Stimulated activated CD4-positive, alpha-beta T cell treated with anti-CD3 and anti-CD28 coated beads, Interleukin-1b, Interleukin-23, amount 100 ng/mL, for 24 hours (primary cell): ENCODE measurements at regions not wholly inside any gene's neighbourhood (a gene's known extent, or its start where the extent isn't known, plus 50 kb on each side); places are given as distances from the start of the nearest gene placed in this dataset.
"Not testable (repeated sequence)": the region's sequence is repeated elsewhere in the genome, so short reads cannot be mapped to it uniquely, and the experiment has no call there.

ENCODE experiments used
- DNase-seq, 4 experiments: peaks; one replicate each; pipeline ENCODE4 v3.0.0-alpha.2; 2020; ENCODE audit warnings: low read depth in 4 of 4, low spot score in 1 of 4

DNA sequence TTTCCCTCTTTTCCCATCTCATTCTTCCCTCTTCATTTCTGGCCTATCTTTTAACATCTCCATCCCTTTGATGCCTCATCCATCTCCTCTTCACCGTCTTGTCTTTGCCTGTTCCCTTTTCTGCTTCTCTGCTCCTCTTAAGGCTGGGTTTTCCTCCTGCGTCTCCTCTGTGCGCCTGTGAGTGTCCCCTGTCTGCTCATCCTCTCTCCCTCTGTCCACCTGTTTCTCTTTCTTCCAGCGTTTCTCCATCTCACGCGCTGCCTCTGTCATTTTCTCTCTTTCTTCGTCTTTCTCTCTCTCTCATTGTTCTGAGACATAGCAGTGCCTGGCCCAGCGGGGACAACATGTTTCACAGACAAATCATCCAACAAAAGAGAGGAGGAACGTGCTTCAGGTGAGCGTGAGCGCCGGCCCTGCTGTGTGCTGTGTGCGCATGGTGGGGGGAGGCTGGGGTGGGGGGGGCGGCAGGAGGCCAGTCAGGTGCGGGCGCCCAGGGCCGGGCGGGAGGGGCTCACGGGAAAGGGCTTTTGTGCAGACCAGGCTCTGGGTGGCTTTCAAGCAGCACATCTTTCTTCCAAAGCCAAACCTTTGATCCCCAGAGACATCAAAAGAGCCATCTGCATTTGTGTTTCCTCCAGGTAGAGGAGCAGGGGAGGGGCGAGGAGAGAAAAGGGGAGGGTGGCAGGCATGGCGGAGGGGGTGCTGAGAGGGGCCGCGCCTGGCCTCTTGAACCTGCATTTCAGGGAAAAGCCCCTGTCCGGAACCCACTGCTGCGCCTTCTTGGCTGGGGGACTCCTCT lies 121.3 kb downstream of the VEGFA start:
- no peak for DNase-seq

DNA sequence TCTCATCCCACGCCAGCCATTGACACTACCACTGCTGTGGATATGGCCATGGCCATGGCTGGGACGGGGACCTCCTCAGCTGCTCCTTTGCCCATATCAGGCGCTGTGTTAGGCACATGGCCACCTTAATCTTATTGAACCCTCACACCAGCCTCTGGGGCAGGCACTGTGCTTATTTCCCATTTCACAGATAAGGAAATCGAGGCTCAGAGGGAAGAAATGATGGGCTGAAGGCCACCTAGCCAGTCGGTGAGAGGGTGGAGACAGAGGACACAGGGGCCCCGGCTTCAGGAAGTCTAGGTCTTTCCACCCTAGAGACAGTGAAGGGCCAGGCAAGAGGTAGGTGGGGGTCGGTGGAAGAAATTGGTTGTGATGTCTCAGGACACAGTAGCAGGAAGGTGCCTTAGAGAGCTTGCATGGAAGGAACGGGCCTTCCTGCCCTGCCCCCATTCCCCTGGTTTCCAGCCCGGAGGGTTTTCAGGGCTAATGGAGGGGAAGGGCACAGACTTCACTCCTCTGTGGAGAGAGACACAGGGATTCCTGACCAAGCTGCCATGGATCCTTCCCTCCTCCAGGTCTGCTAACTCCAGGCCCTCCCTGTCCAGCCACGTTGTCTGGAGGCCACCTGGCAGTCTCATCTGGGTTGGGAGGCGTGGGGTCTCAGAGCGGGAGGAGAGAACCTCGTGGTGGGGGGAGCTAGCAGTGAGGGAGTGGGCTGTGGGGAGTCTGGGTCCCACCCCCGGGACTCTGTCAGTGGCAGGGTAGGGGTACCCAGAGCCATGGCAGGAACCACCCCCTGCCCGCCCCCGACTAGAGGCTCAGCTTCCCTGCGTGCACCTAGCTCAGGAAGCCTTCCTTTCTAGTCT lies 120.4 kb downstream of the VEGFA start:
- DNase-seq = no peak

DNA sequence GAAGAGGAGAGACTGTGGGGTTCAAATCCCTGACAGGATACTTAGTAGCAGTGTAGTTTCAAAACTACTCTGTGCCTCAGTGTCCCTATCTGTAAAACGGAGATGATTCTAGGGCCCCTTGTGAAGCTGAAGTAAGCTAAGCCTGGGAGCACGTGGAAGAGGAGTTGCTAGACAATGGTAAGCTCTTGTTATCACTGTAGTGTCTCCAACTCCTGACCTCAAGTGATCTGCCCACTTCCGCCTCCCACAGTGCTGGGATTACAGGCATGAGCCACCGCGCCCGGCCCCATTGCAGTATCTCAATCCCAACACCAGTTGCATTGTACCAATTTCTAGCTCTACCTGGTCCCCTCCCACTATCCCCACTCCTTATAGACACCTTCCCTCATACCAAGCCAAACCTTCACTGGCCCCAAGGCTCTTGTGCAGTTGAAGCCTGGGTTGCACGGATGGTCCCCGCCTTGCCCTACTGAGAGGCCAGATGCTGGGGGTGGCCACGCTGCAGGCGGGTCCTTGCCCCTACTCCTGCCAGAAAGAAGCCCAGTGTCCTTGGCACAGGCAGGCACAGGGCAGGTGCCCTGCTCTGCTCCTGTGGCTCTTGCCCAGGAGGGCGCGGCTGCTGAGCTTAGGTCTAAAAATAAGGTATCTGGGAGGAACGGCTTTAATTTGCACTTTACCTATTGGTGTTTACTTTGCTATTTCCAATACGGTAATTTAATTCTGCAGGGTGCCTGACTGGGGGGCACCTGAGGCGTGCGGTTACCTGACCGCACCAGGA lies 118.1 kb downstream of the VEGFA start:
- DNase-seq = no peak

DNA sequence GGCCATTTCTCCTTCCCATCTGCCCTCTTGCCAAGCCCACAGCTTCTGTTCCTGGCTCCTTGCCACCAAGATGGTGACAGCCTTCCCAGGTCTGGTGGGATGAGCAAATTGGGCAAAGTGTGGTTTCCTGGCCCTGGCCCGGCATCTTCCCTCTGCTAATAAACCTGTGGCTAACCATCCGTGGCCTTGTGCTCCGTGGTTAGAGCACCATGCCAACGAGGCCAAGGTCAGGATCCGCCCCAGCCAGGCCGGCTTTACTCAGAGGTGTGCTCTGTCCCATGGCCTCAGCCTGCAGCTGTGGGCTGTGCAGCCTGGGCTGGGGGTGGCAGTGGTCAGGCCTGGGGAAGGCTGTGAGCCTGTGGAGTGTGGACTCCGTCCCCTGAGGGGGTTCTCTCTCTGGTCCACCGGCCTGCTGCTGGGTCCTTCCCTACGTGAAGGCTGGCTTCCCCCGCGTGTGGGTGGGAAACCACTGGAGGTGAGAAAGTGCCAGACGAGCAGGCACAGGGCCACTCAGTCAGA lies 117.4 kb downstream of the VEGFA start:
- no peak for DNase-seq

DNA sequence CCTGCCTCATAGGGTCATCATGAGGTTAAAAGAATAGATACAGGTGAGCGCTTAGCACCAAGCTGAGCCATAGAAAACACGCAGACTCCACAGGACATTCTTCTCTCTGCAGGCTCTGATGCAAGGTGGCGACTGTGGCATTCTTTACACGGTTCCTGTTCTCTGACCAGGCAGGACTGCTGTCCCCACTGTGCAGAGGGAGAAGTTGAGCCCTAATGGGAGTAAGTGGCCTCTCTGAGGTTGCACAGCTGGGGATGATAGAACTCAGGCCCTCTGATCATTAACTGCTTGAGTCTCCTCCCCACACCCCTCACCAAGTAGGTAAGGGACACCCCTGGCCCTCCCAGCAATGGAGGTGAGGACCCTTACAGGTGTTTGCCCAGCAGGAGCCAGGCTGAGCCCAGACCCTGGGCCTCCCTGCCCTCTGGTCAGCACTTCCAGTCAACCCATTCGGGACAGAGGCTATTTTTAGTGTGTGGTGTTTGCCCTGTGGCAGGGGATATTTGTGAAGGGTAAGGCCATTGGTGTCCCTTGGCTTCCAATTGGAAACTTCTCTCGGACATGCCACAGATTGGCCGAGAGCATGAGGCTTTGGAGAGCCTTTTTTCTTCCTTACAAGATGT lies 116.8 kb downstream of the VEGFA start:
- no peak for DNase-seq

DNA sequence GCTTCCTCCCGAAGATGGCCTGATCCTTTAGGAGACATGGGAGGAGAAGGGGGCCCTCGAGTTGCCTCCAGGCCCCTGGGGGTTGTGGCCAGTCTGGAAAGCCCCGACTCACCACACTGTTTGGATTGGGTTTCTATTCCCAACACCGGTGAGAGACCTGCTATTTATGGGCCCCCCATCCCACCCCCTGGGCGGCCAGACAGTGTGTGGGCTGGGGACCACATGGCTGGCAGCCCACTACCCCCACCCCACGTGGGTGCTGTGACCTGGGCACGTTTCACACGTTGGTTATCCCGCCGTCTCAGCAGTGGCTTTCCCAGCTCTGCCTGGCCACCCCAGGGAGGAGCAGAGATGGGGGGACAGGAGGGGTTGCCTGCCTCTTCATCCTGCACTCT lies 116.1 kb downstream of the VEGFA start:
- no peak for DNase-seq

DNA sequence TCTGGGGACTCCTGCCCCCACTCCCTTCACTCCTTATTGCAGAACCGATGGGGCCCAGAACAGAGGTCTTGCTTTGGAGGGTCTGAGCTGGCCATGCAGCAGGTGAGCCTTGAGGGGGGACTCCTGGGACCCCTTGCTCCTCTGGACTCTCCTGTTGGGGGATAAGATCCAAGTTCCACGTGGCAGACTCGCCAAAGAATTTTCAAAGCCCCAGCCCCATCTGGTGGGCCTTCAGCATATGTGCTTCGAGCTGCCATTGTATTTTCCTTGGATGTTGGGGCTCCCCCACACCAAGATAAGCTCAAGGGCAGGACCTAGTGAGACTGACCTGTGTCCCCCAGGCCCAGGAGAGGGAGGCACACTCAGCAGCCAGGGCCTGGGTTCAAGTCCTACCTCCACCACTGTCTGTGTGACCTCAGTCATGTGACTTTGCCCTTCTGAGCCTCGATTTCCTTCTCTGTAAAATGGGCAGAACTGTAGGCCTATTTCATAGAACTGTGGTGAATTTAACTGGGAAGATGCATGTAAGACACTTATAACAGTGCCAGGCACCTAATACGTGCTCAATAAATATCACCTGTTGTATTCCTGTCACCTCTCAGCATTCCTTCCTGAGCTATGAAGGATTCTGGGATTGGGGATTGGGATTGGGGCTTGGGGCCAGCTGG lies 115.5 kb downstream of the VEGFA start:
- DNase-seq = no peak

DNA sequence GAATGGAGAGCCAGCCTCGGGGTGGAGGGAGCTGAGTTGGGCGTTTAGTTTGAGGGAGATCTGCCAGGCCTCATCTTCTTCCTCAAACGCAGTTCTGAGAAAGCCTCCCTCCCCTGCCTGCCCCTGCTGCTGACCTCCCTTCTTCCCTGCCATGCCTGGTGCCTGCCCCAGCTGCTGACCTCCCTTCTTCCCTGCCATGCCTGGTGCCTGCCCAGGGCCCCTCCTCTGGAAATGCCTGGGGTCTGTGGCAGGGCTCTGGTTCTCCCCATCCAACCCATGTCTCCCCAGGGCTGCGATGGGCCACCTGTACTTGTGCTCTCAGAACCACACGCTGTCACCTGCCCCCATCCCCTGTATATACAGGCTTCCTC lies 114.6 kb downstream of the VEGFA start:
- no peak for DNase-seq

DNA sequence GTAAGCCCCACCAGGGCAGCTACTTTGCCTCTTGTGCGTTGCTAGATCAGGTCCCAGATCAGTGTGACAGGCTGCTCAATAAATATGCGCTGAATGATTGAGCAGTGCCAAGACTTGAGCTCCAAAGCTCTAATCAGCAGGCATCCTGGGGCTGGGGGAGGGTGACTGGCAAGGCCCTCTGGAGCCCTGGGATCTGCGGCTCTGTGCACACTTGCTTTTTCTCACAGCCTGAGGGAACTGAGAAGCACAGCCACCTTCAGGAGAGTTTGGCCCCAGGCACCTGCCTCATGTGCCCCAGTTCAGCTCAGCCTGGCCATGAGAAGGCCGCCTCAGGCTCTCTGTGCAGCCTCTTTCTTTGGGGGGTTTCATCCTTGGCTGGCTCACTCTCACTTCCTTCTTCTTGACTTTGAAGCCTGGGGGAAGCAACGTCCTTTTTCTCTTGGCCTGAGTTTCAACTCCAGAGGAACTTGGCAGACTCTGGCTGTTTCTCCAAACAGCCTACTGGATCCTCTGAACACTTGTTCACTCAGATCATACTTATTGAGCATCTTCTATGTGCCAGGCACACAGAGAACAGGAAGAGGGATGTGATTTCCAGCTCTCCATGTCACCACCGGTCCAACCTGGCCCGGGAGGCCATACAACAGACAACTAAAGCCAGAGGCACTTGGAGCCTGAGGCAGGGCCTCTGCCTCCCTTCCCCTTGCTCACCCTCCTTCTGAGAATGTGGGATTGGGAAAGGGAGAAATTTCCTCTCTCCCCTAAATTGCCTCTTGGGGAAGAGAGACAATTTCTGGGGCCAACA lies 114.0 kb downstream of the VEGFA start:
- no peak for DNase-seq

DNA sequence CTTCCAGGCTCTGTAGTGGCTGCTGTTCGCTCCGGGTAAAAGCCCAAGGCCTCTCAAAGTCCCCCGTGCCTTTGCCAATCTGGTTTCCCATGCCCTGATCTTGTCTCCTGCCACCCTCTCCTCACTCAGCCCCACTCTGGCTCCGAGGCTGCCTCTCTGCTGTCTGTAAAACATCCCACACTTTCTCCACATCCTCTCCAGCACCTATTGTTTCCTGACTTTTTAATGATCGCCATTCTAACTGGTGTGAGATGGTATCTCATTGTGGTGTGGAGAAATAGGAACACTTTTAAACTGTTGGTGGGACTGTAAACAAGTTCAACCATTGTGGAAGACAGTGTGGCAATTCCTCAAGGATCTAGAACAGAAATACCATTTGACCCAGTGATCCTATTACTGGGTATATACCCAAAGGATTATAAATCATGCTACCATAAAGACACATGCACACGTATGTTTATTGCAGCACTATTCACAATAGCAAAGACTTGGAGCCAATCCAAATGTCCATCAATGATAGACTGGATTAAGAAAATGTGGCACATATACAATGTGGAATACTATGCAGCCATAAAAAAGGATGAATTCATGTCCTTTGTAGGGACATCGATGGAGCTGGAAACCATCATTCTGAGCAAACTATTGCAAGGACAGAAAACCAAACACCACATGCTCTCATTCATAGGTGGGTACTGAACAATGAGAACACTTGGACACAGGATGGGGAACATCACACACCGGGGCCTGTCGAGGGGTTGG lies 112.9 kb downstream of the VEGFA start:
- DNase-seq = not testable (repeated sequence)

DNA sequence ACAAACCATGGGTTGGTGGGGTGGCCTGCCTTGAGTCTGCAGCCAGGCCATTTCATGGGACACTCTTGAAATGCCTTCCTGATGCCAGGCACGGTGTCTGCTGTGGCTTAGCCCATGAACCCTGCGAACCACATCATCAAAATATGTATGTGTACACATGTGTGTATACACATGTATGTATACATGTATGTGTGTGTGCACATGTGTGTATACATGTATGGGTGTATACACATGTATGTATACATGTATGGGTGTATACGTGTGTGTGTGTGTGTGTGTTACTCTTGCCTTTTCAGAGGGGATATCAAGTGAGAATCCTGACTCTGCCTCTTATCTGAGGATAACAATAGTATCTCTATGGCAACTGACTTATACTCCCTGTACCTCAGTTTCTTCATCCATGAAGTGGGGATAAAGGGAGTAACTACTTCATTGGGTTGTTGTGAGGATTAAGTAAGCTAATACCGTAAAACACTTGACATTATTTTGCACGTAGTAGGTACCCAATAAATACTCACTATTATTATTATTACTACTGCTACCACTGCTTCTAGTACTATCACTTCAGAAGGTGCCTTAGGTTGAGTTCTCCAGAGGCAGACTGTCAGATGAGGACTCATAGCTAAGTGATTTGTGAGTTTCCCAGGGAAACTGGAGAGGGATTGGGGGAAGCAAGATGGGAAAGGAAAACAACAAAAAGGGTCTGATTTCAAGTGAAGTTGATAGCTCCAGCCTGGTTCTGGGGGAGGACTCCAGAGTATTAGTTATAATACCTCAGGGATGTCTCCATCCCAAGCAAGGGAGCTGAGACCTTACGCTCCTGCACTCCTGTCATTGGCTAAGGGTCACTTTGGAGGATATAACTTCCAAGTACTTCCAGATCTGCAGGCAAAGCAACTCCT lies 110.5 kb downstream of the VEGFA start:
- no peak for DNase-seq

DNA sequence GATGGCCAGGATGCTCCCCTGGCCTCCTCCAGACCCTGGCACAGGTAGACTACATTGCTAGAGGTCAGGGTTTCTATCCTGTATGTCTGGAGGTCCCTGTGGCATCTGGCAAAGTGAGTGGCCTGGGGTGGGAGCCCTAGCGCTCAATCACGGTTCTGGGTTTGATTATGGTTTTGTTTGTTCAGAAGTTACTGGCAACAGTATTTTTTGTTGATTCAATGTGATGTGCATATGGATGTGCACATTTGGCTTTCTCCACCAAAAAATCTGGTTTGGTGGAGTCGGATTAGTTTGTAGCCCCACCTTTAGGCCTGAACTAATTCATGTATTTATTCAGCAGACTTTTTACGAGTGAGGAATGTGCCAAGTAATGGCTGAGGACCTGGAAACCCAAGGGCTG lies 109.7 kb downstream of the VEGFA start:
- DNase-seq = no peak

DNA sequence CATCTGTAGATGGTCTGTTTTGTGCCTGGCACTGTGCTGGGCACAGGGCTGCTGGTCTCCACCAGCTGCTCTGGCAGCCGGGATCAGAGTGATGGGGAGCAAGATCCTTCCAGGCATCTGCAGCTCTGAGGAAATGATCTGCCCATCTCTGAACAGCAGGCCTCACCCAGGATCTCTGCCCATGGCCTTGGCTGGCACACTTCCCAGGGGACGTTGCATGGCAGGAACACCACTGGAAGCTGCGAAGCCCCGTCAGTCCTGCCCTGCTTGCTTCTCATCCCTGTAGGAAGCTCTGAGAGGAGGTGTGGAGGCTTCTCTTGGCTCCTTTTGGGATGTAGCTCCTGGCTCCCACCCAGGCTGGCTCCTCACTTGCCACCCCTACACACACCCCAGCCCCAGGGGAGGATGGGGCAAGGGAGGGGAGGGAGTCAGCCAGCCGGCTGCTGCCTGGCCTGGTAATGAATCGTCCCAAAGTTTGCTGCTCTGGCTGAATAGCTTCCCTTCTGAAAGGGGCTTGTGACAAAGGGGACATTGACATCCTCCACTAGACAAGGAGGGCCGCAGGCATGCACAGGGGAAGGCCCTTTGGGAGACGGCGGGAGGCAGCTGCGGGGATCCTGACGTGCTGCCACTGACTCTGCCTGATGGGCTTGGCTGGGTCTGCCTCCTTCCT lies 108.9 kb downstream of the VEGFA start:
- no peak for DNase-seq

DNA sequence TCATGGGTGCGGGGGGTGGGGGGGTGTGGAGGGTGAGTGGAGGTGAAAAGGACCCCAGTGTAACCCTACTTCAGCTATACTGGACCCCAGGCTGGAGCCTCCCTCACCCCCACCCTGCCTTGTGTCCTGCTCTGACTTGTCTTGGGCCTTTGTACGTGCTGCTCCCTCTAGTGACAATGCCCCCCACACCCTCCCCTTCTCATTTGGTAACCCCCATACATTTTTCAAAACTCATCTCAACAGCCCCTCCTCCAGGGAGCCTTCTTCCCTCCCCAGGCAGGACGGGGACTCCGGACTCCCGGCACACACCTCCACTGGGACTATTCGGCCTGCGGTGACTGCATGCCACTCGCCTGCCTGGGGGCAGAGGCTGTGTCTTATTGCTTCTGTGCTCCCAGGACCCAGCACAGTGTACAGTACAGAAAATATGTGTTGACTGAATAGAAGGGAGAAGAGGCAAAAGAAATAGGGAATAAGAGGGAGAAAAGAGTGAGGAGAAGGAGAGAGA lies 108.2 kb downstream of the VEGFA start:
- no peak for DNase-seq

DNA sequence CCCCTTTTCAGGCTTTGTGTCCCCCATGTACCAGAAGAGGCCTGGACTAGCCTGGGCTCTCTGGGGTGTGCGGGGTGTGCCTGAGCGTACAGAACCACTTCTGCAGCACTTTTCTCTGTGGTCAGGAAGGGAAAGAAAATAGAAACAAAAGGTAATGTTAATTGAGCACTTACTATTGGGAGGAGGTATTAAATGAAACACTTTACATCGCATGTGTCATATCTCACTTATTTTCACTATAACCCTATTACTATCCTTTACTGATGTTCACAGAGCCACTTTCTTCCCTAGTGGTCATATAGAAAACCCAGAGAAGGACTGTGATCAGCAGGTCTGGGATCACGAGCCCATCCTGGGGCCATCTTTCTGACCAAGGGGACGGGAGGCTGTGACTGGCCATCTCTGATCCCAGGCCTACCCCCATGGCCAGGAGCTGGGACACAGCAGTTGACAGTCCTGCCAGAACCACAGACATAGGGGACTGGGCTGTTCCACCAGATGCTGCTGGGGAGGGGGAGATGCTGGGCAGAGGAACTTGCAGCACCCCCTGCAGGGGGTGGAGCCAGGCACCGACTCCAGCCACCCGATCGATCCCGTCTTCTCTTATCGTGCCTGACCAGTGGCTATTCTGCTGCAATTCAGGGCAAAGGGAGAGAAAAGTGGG lies 107.6 kb downstream of the VEGFA start:
- no peak for DNase-seq

DNA sequence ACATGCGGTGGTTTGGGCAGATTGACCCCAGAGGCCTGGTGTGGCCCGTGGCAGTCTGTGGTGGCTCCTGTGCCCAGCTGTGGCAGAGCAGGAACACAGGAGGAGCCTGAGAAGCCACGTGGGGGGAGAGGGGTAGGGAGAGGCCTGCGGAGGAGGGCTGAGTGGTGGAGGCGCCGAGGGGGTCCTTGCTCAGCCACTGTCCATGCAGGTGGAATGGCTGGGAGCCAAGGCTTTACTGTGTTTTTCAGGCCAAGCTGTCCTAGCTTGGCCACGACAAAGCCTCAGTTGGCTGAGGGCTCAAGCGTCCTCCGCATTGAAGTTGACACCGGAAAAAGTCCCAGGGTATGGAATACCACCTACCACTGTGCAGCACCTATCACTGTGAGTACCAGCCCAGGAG lies 107.0 kb downstream of the VEGFA start:
- no peak for DNase-seq

DNA sequence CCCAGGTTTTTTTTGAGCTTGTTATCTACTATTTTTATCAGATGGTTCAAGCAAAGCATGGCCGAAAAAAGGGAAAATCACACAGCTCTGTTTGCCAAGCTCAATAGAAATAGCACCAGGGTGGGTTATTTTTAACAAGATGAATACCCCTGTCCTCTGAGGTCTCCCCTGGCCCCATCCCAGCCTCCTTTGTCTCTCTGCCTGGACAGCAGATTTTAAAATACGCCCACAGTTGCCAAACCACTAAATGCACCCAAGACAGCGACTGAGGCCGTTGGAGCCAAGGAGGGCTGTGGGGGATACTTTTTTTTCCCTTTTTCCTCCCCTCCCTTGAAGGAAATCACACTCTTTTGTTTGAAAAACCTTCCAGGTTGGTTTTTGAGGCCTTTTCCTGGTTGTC lies 106.6 kb downstream of the VEGFA start:
- no peak for DNase-seq
